HEK293 (cell line): ENCODE measurements at regions not wholly inside any gene's neighbourhood (a gene's known extent, or its start where the extent isn't known, plus 50 kb on each side); places are given as distances from the start of the nearest gene placed in this dataset.
"Not testable (repeated sequence)": the region's sequence is repeated elsewhere in the genome, so short reads cannot be mapped to it uniquely, and the experiment has no call there.

Experiments used
- CTCF ChIA-PET: fragments of 350-600 bp; formaldehyde crosslinking; extraction: SDS; loops from one replicate; lab custom pipeline; 2021; ENCODE audit warnings: antibody characterized with exemption; lab: Yijun Ruan, JAX
- POLR2A ChIA-PET: fragments of 300-600 bp; formaldehyde crosslinking; extraction: SDS; loops from one replicate; lab custom pipeline; 2020; ENCODE audit warnings: antibody characterized with exemption, inconsistent platforms; lab: Yijun Ruan, JAX
- H3K27ac ChIP-seq: fragments of 200-500 bp; sonication (Bioruptor generic); 2 replicates; pipeline ENCODE4 v1.5.1; 2014; ENCODE audit warnings: low read depth, low read length, control low read depth, inconsistent platforms; ENCODE audit errors: extremely low read depth
- H3K36me3 ChIP-seq, 2 experiments: fragments of 200-500 bp in 1 of 2; sonication (Bioruptor generic) in 1 of 2; 1 replicate in 1 of 2; 2 replicates in 1 of 2; pipeline ENCODE4 v1.5.1; 2014 to 2017; ENCODE audit warnings: inconsistent platforms in 2 of 2, low read length in 2 of 2; ENCODE audit not compliant: control insufficient read depth in 2 of 2, insufficient read depth in 1 of 2
- H3K4me1 ChIP-seq: fragments of 200-500 bp; sonication (Bioruptor generic); 2 replicates; pipeline ENCODE4 v1.5.1; 2014; ENCODE audit warnings: mild to moderate bottlenecking, low read length, inconsistent platforms; ENCODE audit not compliant: control insufficient read depth, insufficient read depth
- H3K4me3 ChIP-seq: 2 replicates; pipeline ENCODE4 v1.5.1; 2011; ENCODE audit warnings: low read depth, mild to moderate bottlenecking, control low read depth, low read length, moderate library complexity
- H3K9me3 ChIP-seq: fragments of 200-500 bp; sonication (Bioruptor generic); 2 replicates; pipeline ENCODE4 v1.5.1; 2014; ENCODE audit warnings: low read depth, low read length, inconsistent platforms; ENCODE audit not compliant: control insufficient read depth, insufficient read depth
- KLF16 ChIP-seq: fragments of 450-650 bp; formaldehyde crosslinking; IDR thresholded peaks from 2 replicates; pipeline ENCODE4 v1.5.1; 2017; ENCODE audit warnings: missing biosample characterization, missing genetic modification characterization
- KLF7 ChIP-seq: fragments of 450-650 bp; formaldehyde crosslinking; IDR thresholded peaks from 2 replicates; pipeline ENCODE4 v1.5.1; 2016; ENCODE audit warnings: missing biosample characterization, missing genetic modification characterization, borderline replicate concordance
- PBX3 ChIP-seq: sonication (generic); formaldehyde crosslinking; IDR thresholded peaks from 2 replicates; pipeline ENCODE4 v1.8.1; 2022; ENCODE audit warnings: mild to moderate bottlenecking, moderate library complexity, missing genetic modification reagents
- ZNF16 ChIP-seq: fragments of 450-650 bp; formaldehyde crosslinking; IDR thresholded peaks from 2 replicates; pipeline ENCODE4 v1.5.1; 2016; ENCODE audit warnings: low read depth, missing biosample characterization, missing genetic modification characterization
- ZNF202 ChIP-seq: fragments of 450-650 bp; formaldehyde crosslinking; IDR thresholded peaks from 2 replicates; pipeline ENCODE4 v1.5.1; 2016; ENCODE audit warnings: missing biosample characterization, missing genetic modification characterization, borderline replicate concordance
- ZNF362 ChIP-seq: fragments of 450-650 bp; formaldehyde crosslinking; IDR thresholded peaks from 2 replicates; pipeline ENCODE4 v1.5.1; 2016; ENCODE audit warnings: missing biosample characterization, missing genetic modification characterization
- ZNF560 ChIP-seq: fragments of 450-650 bp; formaldehyde crosslinking; IDR thresholded peaks from 2 replicates; pipeline ENCODE4 v1.5.1; 2017; ENCODE audit warnings: missing biosample characterization, missing genetic modification characterization, borderline replicate concordance
- ZNF600 ChIP-seq: fragments of 450-650 bp; formaldehyde crosslinking; IDR thresholded peaks from 2 replicates; pipeline ENCODE4 v1.5.1; 2016; ENCODE audit warnings: missing biosample characterization, missing genetic modification characterization
- ZNF610 ChIP-seq: fragments of 450-650 bp; formaldehyde crosslinking; IDR thresholded peaks from 2 replicates; pipeline ENCODE4 v1.5.1; 2016; ENCODE audit warnings: missing biosample characterization, missing genetic modification characterization, borderline replicate concordance
- ZNF677 ChIP-seq: fragments of 450-650 bp; IDR thresholded peaks from 2 replicates; pipeline ENCODE4 v1.5.0; 2018; ENCODE audit warnings: missing biosample characterization, mild to moderate bottlenecking, missing genetic modification characterization, moderate library complexity
- TF ChIP-seq, protein P1 (sequence below): fragments of 450-650 bp; formaldehyde crosslinking; IDR thresholded peaks from 2 replicates; pipeline ENCODE4 v1.5.1; 2016; ENCODE audit warnings: missing biosample characterization, missing genetic modification characterization
- TF ChIP-seq, protein P2 (sequence below): fragments of 450-650 bp; formaldehyde crosslinking; IDR thresholded peaks from 2 replicates; pipeline ENCODE4 v1.5.1; 2016; ENCODE audit warnings: missing biosample characterization, missing genetic modification characterization

DNA sequence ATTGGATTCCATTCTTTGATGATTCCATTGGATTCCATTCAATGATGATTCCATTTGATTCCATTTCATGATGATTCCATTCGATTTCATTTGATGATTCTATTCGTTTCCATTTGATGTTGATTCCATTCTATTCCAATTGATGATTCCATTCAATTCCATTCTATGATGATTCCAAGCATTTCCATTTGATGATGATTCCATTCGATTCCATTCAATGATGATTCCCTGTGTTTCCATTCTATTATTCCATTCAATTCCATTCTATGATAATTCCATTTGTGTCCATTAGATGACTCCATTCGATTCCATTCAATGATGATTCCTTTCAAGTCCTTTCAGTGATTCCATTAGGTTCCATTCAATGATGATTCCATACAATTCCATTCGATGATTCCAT lies 1090.5 kb downstream of the RPIA start:
- Histone ChIP-seq H3K4me1 (no peaks in the 10 kb centered on the region), H3K4me3 (no peak overlapping the region)
- ChIA-PET POLR2A (no interaction called here), CTCF (no interaction called here)
- TF ChIP-seq ZNF600 (no peak), ZNF610 (tag by site-specific recombination) (no peak), ZNF362 (tag by site-specific recombination) (no peak), ZNF677 (tag by site-specific recombination) (no peak), KLF16 (no peak), ZNF560 (tag by site-specific recombination) (no peak), ZNF16 (tag by site-specific recombination) (no peak), PBX3 (CRISPR knock-in tag) (no peak)
- TF ChIP-seq, protein P1, sequence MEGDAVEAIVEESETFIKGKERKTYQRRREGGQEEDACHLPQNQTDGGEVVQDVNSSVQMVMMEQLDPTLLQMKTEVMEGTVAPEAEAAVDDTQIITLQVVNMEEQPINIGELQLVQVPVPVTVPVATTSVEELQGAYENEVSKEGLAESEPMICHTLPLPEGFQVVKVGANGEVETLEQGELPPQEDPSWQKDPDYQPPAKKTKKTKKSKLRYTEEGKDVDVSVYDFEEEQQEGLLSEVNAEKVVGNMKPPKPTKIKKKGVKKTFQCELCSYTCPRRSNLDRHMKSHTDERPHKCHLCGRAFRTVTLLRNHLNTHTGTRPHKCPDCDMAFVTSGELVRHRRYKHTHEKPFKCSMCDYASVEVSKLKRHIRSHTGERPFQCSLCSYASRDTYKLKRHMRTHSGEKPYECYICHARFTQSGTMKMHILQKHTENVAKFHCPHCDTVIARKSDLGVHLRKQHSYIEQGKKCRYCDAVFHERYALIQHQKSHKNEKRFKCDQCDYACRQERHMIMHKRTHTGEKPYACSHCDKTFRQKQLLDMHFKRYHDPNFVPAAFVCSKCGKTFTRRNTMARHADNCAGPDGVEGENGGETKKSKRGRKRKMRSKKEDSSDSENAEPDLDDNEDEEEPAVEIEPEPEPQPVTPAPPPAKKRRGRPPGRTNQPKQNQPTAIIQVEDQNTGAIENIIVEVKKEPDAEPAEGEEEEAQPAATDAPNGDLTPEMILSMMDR = no peak
- TF ChIP-seq, all 188 proteins: peak for 0
- Histone ChIP-seq H3K36me3 (no peaks in the 10 kb centered on the region; a peak in 1 of 3 replicates), H3K9me3 (no peaks in the 10 kb centered on the region; the same call in 1 of the 2 replicates), H3K27ac (no peak overlapping the region)

- CTCF ChIA-PET = no interaction called here
- TF ChIP-seq KLF7 (tag by site-specific recombination) = no peak
- no peak for TF ChIP-seq ZNF202 (tag by site-specific recombination)
- TF ChIP-seq, protein P2, sequence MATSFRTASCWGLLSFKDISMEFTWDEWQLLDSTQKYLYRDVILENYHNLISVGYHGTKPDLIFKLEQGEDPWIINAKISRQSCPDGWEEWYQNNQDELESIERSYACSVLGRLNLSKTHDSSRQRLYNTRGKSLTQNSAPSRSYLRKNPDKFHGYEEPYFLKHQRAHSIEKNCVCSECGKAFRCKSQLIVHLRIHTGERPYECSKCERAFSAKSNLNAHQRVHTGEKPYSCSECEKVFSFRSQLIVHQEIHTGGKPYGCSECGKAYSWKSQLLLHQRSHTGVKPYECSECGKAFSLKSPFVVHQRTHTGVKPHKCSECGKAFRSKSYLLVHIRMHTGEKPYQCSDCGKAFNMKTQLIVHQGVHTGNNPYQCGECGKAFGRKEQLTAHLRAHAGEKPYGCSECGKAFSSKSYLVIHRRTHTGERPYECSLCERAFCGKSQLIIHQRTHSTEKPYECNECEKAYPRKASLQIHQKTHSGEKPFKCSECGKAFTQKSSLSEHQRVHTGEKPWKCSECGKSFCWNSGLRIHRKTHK = no peak
- H3K36me3 ChIP-seq = no peaks in the 10 kb centered on the region; a peak in 1 of 3 replicates
- no peaks in the 10 kb centered on the region for H3K4me1 ChIP-seq
- H3K4me3 ChIP-seq = no peak overlapping the region
- no peak overlapping the region for H3K27ac ChIP-seq
- POLR2A ChIA-PET = no interaction called here
- no peaks in the 10 kb centered on the region; the same call in 1 of the 2 replicates for H3K9me3 ChIP-seq
Observed at GRCh38 chr2:89784960-89785359, 1093.5 kb downstream of the RPIA start.

DNA sequence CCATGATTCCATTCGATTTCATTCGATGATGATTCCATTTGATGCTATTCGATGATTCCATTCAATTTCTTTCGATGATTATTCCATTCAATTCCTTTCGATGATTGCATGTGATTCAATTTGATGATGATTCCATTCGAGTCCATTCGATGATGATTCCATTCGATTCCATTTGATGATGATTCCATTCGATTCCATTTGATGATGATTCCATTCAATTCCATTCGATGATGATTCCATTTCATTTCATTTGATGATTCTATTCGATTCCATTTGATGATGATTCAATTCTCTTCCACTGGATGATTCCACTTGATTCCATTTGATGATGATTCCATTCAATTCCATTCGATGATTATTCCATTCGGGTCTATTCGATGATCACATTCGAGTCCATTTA lies 1094.1 kb downstream of the RPIA start:
- H3K4me1 ChIP-seq, H3K27ac ChIP-seq, H3K4me3 ChIP-seq, H3K36me3 ChIP-seq, CTCF ChIA-PET, H3K9me3 ChIP-seq, POLR2A ChIA-PET: not testable (repeated sequence)

DNA sequence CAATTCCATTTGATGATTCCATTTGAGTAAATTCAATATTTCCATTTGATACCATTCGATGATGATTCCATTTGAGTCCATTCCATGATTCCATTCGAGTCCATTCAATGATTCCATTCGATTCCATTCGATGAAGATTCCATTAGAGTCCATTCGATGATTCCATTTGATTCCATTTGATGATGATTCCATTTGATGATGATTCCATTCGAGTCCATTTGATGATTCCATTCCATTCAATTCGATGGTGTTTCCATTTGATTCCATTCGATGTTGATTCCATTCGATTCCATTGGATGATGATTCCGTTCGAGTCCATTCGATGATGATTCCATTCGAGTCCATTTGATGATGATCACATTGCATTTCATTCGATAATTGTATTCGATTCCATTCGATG lies 1095.2 kb downstream of the RPIA start:
- POLR2A ChIA-PET, CTCF ChIA-PET, H3K27ac ChIP-seq, H3K36me3 ChIP-seq, H3K4me3 ChIP-seq, H3K9me3 ChIP-seq, H3K4me1 ChIP-seq: not testable (repeated sequence)

GRCh38 chr2:89795530-89795929 lies 1104.1 kb downstream of the RPIA start:
- H3K9me3 ChIP-seq, H3K27ac ChIP-seq, H3K4me3 ChIP-seq, POLR2A ChIA-PET, H3K4me1 ChIP-seq, CTCF ChIA-PET, H3K36me3 ChIP-seq: not testable (repeated sequence)
